NCI-H146 treated with DMSO at 0.1 percent for 48 hours (cell line): ENCODE measurements at regions not wholly inside any gene's neighbourhood (a gene's known extent, or its start where the extent isn't known, plus 50 kb on each side); places are given as distances from the start of the nearest gene placed in this dataset.

Experiments
- DNase-seq: peaks from one replicate; lab custom pipeline; 2025; ENCODE audit not compliant: unreplicated experiment; lab: John Stamatoyannopoulos, UW

DNA sequence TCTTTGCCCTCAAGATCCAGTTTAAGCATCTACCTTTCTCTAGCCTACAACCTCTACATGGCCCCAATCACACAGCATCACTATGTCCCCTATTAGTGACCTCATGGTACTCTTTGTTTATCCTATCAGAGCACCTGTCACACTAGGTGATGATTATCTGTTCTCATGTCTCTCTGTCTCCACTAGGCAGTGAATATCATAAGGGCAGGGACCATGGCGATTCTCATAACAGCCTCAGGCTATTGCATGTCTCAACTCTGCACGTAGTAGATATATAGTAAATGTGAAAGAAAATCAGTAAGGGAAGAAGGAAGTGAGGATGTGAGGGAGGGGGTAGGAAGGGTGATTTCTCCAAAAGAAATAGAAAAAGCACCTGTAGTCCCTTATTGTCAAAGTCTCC lies 311.0 kb downstream of the NSG2 start:
- DNase-seq, result no peak

DNA sequence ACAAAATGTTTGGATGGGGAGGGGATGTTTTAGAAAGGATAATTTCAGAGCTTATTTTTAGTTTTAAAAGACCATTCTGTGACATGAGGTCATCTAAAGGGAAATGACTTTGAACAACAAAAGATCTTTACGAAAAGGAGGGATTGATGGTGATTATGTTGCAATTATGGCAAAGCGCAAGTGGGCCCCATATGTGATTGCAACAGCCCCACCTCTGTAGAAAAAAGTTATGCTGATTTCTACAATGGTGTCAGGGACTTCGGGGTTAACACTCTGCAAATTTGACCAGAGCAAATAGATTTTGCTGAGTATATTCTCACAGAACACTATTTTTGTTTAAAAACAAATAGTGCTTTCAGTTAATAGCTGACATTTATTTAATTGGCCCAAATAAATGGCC lies 312.8 kb downstream of the NSG2 start:
- DNase-seq, result no peak

DNA sequence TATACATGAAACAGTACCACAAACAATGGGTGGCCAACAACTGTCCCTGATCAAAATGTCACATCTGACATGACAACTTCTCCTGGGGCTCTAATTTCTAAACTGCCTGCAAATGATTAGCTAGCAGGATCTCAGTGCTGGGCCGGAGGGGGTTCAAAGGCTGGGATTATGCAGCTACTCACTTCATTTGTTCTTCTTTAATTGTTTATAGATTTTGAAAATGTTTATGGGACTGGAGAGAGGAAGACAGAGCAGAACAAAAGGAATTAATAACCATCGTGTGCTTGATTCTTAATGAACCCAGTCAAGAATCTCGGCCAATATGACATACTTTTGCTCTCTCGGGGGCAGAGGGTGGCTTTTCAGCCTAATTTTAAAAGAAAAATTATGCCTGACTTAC lies 313.6 kb downstream of the NSG2 start:
- DNase-seq, result no peak

DNA sequence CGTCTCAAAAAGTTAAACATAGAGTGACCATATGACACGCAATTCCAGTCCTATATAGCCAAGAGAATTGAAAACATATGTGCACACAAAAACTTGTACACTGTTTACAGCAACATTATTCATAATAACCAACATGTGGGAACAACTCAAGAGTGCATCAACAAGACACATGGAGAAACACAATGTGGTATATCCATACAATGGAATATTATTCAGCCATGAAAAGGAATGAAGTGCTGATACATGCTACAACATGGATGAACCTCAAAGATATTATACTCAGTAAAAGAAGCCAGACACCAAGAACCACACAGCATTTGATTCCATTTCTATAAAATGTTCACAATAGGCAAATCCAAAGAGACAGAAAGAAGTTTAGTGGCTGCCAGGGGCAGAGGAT lies 317.0 kb downstream of the NSG2 start:
- DNase-seq, result no peak

DNA sequence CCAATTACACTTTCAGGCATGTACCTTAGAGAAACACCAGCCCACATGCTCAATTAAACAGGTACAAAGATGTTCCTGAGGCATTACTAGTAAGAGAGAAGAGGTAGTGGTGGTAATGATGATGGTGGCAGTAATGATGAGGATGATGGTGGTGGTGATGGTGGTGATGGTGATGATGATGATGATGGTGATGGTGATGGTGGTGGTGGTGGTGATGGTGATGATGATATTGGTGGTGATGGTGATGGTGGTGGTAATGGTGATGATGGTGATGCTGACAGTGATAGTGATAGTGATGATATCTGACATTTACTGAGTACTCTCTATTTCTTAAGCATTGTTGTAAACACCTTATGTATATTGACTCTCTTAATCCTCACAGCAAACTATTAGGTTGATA lies 318.4 kb downstream of the NSG2 start:
- no peak for DNase-seq

DNA sequence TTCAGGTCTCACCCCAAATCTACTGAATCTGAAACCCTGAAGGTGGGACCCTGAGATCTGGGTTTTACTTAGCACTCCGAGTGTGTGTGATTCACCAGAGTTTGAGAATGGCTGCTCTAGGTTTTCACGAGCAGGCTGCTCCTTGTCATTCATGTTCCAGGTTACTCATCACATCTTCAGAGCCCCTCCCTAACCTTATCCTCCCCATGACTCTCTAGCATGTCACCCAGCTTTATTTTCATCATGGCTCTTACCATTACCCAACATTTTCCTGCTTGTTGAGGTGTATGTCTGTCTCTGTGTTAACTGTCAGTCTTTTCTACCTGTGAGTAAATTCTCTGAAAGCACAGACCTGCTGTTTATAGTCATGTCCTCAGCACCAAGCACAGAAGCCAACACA lies 319.2 kb downstream of the NSG2 start:
- no peak for DNase-seq

DNA sequence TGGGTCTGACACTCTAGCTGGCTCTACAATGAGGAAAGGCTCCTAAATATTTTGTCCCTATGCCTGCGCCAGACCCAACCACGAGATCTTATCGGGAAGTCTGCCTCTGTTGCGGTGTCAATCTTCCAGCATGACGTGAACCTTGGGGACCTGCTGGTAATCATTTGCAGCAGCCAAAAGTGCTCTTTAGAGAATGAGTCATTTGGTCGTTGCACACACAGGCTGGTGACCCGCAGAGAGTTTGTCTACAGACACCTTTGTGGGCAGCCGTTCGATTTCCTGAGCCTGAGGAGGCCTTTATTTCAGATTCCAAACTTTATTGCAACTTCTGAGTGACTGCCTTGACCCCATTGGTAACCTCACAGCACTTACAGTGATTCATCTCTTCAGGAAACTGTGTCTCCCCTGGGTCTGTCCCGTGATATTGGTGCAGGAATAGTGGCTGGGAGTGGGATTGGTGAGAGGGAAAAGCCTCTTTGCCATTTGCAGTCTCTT lies 326.1 kb downstream of the NSG2 start:
- no peak for DNase-seq

DNA sequence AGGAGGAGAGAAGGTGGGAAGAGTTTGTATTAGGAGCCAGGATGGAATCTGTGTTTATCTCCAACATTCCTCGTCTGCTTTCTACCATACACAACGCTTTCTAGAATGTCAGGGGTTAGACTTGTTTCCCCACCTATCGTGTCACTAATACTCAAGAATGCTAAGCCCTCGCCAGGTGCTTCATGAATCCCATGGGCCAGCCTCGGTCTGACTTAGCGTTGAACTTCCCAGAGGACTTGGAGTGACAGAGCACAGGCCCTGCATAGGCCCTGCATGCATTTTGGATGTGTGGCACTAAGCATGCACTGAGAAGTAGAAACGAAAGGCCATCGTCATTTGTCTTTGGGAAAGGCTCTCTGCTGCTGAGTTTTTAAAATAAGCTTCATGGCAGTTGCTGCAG lies 328.7 kb downstream of the NSG2 start:
- DNase-seq, result no peak

DNA sequence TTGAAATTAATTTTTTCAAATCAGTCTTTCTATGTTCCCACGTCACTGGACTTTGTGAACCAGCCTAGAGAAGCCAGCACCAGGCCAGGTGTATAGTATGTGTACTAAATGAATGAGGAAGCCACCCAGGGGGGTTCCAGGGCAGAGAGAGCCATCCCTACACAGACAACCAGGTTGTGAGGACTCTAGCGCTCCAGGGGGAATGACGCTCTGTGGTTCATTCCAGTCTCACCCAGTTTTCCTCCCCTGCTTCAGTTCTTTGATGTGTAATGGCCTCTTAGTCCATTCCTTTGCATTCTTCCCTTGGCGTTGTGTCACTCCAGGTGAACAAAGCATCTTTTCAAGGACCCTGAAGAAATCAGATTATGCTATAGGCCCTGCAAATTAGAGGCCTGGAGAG lies 330.6 kb downstream of the NSG2 start:
- DNase-seq, result no peak

DNA sequence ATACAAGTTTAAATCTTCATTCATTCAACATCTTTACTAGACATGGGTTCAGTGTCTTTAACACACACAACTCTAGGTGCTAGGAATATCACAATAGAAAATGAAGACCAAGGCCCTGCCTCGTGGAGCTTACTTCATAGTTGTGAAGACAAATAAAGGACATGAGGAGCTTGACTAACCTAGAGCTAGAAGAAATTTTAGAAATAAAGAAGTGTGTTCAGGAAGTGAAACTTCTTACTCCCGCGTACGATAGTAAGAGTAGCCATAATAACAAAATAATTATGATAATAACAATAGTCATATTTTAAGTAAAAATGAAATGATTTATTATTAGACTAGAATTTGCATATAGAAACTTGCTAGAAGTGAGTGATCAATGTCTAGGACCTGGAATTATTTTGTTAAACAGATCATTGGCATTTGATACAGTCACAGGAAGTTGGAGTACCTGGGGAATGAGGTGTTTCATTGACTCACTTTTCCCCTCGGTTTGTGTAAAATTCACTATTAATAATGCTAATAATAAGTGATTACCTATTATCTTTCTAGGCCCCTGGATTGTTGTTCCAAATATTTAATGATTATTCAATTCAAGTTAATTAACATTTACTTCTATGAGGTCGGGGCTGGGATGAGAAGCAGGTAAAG lies 331.3 kb downstream of the NSG2 start:
- no peak for DNase-seq

DNA sequence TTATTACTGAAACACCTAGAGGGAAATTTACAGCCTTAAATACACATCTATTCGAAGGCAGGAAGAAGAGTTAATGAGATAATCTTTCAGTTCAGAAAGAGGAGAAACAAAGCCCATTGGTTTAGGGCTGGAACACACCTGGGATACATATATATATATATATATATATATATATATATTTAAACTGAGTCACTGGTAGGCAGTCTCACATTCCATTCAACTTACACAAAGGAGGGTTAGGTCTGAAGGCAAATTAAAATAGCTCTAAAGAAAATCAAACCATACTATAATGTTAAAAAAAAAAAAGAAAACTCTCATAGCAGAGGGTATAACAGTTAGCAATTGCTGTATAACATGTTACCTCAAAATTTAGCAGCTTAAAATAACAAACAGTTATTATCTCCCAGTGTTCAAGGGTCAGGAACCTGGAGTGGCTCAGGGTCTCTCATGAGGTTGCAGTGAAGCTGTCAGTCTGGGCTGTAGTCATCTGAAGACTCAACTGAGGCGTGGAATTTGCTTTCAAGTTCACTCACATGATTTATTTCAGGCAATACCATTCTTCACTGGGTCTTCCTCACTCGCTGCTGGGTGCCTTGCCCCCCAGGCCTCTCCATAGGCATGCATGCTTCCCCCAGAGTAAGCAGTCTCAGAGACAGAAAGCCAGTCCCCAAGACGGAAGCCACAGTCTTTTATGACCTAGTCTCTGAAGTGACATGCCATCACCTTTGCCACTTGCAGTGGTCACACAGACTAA lies 332.8 kb downstream of the NSG2 start:
- no peak for DNase-seq

DNA sequence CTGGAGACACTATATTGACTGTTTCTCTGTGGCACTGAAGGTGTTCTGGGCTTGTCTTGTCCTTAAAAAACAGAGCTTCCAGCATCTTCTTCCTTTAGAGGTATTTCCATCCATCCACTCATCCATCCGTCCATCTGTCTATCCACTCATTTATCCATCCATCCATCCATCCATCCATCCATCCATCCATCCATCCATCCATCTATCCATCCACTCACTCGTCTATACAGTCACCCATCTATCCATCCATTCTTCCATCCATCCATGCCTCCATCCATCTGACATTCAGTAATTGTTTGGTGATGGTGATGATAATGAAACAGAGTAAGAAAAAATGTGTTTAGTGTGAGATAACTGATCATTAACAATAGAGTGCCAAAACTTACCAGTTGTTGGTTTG lies 334.8 kb downstream of the NSG2 start:
- DNase-seq, result no peak

DNA sequence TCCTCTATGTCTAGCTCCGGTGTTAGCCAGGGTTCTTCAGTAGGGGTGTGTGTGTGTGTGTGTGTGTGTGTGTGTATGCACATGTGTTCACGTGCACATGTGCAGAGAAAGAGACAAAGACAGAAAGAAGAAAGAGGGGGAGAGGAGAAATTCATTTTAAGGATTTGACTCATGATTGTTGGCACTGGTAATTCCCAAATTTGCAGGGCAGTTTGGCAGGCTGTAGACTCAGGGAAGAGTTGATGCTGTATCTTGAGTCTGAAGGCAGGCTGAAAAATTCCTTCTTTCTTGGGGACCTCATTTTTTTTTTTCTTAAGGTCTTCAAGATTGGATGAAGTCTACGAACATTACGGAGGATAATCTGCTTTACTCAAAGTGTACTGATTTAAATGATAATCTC lies 335.7 kb downstream of the NSG2 start:
- no peak for DNase-seq

DNA sequence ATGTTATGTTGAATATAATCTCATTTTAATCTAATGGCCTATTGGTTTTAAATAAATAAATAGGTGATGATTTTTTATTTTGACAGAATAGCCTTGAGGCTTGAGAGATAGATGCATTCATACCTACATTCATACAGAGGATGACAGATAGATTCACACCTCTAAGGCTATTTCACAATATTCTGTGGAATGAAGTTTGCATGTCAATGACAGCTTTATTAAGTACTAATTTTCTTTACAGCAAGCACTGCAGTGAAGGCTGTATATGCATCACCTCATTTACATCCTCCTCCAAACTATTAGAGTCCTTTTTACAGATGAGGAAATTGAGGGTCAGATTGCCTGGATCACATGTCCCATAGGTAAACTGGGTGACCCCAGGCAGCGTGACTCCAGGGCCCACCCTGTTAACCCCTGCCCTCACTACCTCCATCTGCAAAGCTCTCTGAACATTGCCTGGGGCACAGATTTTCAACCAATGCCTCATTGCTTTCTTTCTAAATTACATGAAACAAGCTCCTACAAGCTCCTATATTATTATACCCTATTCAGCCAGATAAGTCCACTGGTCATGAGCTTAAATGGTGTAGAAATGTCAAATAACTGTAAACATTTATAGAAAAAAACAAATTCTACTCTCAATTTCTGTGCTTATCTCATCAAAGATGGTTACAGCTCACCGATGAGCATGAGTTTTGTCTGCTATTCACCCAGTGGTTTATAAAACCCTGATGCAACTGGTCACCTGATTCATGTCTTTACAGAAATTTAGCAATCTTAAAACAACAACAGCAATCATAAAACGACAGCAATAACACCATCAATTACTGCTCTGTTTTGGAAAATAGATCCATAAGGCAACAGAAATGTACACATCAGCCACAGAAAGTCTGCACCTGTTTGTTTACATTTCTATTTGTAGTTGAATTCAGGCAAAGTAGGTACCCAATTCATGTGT lies 338.0 kb downstream of the NSG2 start:
- no peak for DNase-seq

DNA sequence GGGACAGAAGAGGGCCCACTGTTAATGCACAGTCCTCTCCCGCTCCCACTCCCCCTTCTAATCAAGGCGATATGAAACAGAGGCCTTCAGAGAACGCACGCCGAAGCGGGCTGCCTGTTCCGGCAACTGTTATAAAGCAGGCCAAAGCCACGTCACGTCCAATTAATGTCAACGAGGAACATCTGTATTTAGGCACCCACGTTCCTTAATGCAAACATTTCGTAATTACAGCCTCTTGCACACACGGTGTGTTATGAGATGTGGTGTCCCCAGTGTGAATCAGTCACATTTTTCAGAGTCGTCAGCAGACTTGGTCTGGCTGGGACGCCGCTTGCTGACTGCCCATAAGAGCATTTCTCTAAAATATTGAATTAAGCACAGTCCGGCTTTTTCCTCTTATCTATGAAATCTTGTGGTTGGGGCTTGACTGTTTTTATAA lies 339.0 kb downstream of the NSG2 start:
- DNase-seq, result no peak

DNA sequence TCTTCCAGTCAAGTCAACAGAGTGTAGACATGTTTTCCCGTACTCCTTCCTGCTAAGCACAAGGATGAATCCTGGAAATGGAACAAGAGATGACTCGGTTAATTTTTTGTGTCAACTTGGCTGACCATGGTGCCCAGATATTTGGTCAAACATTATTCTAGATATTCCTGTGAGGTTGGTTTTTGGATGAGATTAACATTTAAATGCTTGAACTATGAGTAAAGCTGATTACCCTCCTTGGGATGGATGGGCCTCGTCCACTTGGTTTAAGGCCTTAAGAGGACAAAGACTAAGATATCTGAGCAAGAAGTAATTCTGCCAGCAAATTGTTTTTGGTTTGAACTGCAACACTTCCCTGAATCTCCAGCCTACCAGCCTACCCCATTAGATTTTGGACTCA lies 338.1 kb upstream of the MSX2 start:
- DNase-seq, result no peak

DNA sequence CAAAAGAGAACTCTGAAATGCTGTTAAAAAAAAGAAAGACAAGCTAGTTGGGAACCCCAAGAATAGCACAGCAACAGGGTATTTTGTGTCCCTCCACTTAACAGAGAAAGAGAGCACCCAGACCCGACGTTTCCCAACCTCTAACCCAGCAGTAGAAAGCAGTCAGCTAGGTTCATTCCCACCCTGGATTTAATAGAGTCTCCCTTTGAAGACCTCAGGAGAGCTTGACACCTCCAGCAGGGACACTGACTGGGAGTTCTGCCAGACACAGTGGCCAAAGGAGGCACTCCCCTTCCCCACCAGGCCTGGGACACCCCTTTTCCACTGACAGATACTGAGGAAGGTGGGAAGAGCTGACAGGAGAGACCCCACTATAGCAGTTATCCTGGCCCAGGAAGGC lies 337.5 kb upstream of the MSX2 start:
- DNase-seq, result no peak

DNA sequence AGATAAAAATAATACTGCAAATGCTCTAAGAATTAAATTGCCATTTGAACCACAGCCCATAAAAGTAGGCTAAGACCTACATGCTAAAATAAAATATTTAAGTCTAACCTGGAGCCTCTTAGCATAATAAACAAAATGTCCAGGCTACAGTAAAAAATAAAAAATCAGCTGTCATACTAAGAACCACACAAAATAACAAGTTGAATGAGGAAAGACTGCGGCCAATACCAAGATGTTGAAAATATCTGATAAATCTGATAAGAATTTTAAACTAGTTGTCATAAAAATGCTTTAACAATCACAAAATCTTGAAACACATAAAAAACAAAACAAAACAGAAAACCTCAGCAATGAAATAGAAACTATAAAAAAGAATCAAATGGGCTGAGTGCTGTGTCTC lies 336.9 kb upstream of the MSX2 start:
- no peak for DNase-seq

DNA sequence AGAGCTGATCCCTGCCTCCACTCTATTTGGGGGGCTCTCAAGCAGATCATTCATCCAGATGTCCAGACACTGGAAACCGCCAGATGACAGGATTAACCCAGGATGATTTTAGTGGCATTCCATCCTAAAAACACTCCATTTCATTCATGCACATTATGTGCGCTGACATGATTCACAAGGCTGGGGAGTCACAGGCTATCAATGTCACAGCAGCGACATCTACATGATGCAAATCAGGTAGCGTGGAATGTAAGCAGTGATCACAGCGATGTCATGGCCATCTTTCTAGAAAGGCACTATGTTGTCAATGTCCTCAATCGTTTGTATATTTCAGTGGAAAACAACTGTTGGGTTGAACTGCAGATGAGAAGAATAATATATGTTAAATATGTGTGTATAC lies 331.5 kb upstream of the MSX2 start:
- DNase-seq, result no peak

DNA sequence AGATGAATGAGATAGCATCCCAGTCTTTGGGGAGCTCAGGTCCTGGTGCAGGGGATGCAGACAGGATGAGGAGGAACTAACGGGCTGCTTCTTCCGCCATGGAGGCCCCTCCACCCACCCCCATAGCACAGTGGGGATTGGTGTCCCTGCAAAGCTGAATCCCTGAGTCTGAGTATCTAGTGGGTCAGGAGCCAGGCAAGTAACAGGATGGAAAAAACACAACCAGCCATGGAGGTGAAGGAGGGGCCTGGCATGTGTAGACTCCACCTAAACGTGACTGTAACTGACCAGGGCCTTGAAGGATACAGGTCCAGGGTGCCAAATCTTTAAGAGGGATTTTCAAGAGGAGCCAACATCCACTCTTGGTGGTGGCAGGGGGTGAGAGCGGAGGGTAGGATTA lies 327.8 kb upstream of the MSX2 start:
- no peak for DNase-seq

DNA sequence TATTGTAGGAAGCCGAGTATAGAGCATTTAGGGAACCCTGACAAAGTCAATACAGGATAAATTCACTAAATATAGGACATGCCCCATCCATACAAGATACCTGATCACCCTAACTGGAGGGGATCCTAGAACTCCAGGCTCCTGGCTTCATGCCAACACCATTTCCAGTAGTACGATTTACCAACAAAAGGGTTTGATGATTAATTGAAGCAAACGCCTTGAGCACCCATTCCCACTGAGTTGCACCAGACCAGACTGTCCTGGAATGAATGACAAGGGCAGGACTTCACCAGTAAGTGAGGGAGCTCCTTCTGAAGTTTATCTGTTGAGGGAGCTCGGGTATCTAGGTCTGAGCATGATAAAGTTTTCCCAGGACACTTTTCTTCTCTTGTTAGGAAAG lies 327.2 kb upstream of the MSX2 start:
- no peak for DNase-seq

DNA sequence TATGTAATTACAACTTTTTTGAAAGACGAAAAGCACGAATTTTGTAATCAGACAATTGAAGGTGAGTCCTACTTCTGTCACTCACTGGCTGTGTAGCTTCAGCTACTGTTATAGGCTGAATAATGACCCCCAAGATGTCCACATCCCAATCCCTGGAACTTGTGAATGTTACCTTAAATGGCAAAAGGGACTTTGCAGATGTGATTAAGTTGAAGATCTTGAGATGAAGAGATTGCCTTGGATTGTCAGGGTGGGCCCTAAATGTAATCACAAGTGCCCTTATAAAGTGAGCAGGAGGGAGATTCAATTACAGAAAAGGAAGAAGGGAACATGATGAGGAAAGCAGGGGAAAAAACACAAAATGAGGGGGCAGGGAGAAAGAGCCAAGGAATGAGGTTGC lies 326.2 kb upstream of the MSX2 start:
- DNase-seq, result no peak
